GM18868 (cell line): ENCODE measurements at regions not wholly inside any gene's neighbourhood (a gene's known extent, or its start where the extent isn't known, plus 50 kb on each side); places are given as distances from the start of the nearest gene placed in this dataset.
"Not testable (repeated sequence)": the region's sequence is repeated elsewhere in the genome, so short reads cannot be mapped to it uniquely, and the experiment has no call there.

ENCODE experiments used
- ATAC-seq: cut with Tn5 transposase; IDR thresholded peaks from one replicate; pipeline ENCODE4 v1.9.1; 2021; ENCODE audit warnings: mild to moderate bottlenecking, moderate library complexity; ENCODE audit not compliant: unreplicated experiment

DNA sequence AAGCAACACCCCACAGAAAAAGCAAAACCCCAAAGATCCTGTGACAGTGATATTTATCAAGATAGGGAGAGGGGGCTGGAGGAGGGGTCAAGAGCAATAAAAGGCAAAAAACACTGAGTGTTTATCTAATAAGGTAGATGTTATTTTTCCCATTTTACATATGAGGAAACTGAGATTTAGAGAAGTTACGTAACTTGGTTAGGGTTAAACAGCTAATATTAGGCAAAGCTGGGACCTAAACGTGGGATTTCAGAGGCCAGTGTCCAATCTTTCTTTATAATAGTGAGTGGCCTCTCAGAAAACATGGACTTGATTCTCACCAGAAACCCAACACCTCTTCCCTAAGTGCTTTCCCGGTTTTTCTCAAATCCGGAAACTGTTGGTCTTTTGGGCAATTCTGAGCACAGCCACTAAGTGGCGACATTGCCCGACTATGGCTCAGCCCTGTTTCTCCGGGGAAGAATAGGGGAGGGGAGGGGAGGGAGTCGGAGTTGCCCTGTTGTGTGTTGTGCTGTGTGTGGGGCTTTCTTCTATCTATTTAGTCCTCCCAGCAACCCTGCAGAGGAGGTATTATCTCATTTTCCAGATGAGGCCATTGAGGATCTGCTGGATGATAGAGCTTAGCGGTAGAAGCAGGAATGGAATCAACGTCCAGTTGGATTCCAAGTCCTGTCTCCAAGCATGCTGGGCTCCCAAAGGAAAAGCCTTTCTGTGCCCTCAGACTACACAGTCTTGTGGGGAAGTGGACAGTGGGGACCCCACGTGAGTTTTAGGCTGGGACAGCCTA lies 58.7 kb upstream of the ETV3 start:
- not testable (repeated sequence) for ATAC-seq

DNA sequence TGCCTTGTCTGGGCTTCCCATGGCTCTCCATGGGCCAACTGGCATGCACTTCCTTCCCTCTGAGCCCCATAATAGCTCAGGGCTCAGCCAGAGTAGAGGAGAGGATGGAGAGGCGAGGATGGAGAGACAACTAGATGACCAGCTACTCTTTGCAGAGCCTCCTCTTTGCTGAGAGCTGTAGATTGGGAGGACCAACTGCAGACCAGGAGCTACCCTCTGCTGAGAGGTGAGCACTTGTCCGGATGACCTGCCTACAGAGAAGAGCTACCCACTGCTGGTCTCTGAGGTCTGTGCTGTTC lies 58.0 kb upstream of the ETV3 start:
- no peak for ATAC-seq

DNA sequence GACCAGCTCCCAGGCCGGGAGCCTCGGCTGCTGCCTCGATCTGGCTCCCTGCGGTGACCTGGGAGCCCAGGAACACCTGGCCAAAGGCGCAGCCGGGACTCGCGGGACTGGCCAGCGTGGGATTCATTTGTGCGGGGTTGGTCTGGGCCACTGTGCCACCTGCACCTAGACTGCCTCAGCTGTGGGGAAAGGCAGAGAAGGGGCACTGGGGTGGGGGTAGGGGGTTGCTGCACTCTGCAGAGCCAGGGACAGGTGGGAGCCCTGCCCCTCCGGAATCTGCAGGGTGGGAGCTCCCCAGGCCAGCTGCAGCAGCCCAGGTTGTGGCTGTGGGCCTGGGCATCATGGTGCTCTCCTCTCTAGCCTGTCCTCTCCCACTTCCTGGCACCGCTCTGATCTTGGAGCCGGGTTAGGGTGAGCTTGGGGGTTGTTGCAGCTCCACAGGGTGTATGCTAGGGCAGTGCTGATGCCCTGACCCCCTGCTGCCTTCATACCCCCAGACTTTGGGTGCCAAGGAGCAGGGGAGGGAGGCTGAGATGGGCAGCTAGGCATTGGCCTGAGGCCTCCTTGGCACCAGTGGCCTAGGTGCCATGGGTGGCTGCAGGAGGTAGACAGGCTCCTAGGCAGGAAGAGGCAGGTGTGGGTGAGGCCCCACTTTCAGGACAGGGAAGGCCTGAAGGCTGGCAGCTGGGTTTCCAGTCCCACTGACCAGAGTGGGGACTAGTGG lies 57.5 kb upstream of the ETV3 start:
- no peak for ATAC-seq

DNA sequence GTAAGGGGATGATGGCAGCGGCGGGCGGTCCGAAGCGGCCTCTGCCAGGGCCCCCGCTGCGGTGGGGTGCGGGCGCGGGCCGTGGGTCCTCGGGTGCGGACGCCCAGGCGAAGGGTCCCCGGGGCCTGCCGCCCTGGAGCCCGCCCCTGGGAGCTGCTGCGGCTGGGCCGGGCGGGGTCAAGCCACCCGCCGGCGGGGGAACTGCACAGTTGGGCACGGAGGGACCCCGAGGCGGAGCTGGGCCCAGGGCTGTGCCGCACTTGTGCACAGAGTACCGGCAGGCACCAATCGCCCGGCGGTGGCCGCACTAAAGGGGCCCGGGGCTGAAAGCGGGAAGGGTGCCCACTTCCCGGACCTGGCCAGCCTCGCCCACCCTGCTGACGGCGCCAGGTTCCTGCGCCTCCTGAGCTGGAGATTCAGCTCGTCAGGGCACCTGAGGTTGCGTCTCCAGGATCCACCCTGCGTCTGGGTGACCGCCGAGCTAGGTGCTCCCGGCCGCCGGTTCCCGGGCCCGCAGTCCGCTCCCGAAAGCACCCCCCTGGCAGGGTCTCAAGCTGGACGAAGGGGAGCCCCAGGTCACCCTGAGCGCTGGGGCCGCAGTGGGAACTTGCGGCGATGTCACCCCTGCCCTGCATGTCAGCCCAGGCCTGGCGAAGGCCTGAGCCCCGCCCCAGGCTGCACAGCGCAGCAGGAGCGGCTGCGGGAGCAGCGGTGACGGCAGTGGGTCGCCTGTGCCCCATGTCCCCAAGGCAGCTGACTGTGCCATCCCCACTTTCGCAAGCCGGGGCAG lies 56.7 kb upstream of the ETV3 start:
- no peak for ATAC-seq

DNA sequence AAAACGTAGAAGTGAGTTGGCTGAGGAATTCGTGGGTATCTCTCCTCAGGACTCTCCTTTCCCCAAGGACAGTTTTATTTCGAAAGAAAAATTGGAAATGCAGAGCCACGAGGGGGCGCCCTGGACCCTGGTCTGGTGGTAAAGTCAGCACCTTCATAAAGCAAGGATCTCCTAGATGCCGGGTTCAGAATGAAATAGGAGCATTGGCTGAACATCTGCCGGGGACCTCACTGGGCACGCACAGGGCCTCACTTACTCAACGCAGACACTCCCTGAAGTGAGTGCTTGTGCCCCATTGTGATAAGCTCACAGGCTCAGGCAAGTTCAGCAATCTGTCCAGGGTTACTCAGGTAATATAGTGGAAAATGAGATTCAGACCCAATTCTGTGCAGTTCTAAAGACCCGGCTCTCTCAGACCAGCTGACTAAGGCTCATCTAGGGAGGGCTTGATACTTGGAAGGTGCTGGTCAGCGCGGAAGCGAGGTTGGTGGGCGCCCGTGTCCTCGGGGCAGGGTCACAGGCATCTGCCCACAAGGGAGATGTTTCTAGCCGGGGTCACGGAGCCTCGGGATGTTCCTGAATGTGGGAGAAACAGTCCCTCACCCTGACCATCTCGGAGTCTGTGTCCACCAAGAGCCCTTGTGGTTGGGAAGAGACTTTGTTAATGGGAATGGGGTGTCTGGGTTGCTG lies 55.7 kb upstream of the ETV3 start:
- ATAC-seq, result no peak

DNA sequence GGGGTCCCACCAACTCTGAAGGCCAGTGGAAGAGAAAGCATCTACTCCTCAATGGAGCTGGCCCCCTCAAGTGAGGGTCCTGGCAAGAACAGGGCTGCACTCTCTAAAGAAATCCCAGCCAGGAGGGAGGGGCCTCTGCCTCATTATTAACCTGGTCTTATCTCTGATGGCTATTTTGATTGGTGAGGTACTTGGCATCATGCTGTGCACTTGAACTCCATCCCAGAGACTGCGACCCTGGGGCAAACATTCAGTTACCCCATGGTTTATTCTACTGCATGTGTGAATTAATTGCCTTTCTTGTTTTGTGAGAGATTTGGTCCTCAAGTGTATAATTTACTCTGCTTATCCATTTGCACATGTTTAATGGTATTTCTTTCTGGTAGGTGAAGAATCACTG lies 55.0 kb upstream of the ETV3 start:
- no peak for ATAC-seq

DNA sequence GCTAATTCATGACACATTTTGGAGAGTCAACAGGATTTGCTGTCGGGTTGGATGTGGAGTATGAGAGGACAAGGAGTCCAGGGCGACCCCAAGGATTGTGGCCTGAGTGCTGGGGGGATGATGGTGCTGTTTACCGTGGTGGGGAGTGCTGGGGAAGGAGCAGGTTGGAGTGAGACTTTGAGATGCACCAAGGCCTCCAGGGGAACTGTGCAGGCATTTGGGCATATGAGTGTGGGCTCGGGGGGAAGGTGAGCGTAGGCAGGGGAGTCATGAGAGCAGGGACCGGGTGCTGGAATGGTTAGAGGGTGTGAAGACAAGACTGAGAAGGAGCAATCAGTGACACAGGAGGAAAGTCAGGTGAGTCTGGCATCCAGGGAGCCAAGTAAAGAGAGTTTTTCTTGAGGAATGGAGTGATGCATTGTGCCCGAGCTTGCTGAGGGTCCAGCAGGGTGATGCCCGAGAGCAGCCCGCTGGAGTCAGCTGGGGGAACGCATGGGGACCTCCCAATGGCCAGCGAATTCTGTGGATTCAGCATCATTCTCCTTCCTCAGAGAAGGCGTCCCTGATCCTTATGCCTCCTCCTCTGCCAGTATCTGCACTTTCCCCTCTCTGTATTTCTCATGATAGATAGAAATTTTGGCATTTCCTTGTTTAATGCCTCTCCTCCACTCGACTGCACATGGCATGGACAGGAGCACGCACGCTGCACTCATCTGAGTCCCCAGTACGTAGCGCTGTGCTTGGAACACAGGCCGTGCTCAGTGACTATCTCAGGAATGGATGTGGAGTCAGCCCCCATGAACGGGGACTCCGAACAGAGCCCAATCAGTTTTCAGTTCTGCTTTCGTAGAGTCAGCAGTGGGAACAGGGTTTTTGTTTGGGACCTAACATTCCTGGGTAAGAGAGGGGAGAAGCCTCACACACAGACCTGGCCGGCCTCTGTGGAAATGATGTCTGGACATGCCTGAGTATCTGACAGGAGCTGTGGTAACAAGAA lies 52.1 kb upstream of the ETV3 start:
- ATAC-seq, result no peak

DNA sequence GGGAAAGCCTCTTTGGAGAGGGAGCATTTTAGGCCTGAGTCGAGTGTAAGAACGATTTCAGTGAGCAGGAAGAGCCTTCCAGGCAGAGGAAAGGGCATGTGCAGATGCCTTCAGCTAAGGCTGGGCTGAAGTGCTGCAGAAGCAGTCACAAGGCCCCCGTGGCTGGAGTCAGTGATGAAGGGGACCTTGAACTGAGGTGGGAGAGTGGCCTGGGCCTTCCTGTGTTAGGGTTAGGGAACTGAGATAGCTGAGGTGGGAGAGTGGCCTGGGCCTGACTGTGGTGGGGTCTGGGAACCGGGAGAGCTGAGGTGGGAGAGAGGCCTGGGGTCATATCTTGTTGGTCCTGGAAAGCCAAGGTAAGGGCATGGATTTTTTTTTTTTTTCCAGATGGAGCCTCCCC lies 50.9 kb upstream of the ETV3 start:
- no peak for ATAC-seq
